ENCODE measurements at regions not wholly inside any gene's neighbourhood (a gene's known extent, or its start where the extent isn't known, plus 50 kb on each side); places are given as distances from the start of the nearest gene placed in this dataset.

- TF ChIP-seq CTCF (conservative IDR thresholded peaks at IDR 0.05; ENCODE audit: low read length) (no peak), EZH2phosphoT487 (IDR thresholded peaks at IDR 0.05; ENCODE audit: borderline replicate concordance, low read depth, low read length) (no peak)
These were observed 74.2 kb downstream of the ARRDC4 start for GRCh38 chr15:98034731-98035130.
